OCI-LY1 (cell line): ENCODE measurements at regions not wholly inside any gene's neighbourhood (a gene's known extent, or its start where the extent isn't known, plus 50 kb on each side); places are given as distances from the start of the nearest gene placed in this dataset.

ENCODE experiments used
- EZH2 ChIP-seq: fragments of 200-600 bp; sonication (generic), shearing (Covaris generic); IDR thresholded peaks from 2 replicates; pipeline ENCODE4 v1.8.0; 2017; ENCODE audit warnings: borderline replicate concordance, mixed run types, mild to moderate bottlenecking, antibody characterized with exemption, low read length, moderate library complexity, mixed read lengths
- TF ChIP-seq, protein P1 (sequence below): fragments of 200-600 bp; sonication (generic), shearing (Covaris generic); IDR thresholded peaks from 2 replicates; pipeline ENCODE4 v1.5.1; 2017; ENCODE audit warnings: mild to moderate bottlenecking, antibody characterized with exemption, low read length, moderate library complexity, mixed read lengths

DNA sequence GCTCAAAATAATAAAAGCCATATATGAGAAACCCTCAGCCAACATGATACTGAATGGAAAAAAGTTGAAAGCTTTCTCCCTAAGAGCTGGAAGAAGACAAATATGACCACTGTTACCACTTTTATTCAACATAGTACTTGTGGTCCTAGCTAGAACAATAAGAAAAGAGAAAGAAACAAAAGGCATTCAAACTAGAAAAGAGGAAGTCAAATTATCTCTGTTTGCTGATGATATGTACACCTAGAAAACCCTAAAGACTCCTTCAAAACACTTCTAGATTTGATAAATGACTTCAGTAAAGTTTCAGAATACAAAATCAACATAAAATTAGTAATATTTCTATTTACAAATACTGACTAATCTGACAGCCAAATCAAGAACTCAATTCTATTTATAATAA is 328.8 kb upstream of the GCFC2 start:
- TF ChIP-seq, protein P1, sequence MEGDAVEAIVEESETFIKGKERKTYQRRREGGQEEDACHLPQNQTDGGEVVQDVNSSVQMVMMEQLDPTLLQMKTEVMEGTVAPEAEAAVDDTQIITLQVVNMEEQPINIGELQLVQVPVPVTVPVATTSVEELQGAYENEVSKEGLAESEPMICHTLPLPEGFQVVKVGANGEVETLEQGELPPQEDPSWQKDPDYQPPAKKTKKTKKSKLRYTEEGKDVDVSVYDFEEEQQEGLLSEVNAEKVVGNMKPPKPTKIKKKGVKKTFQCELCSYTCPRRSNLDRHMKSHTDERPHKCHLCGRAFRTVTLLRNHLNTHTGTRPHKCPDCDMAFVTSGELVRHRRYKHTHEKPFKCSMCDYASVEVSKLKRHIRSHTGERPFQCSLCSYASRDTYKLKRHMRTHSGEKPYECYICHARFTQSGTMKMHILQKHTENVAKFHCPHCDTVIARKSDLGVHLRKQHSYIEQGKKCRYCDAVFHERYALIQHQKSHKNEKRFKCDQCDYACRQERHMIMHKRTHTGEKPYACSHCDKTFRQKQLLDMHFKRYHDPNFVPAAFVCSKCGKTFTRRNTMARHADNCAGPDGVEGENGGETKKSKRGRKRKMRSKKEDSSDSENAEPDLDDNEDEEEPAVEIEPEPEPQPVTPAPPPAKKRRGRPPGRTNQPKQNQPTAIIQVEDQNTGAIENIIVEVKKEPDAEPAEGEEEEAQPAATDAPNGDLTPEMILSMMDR = no peak
- TF ChIP-seq EZH2 = no peak
